Stomach (tissue), 8 donors: ENCODE measurements at regions not wholly inside any gene's neighbourhood (a gene's known extent, or its start where the extent isn't known, plus 50 kb on each side); places are given as distances from the start of the nearest gene placed in this dataset.
"Not testable (repeated sequence)": the region's sequence is repeated elsewhere in the genome, so short reads cannot be mapped to it uniquely, and the experiment has no call there.

Source experiments
- DNase-seq, 2 donors: peaks; one replicate each; pipeline versions ENCODE4 v3.0.0 to v3.0.0-alpha.2; 2013 to 2019
- H3K27ac ChIP-seq, 5 donors: fragments of 200-600 bp in 4 of 5; sonication (generic) in 4 of 5; one replicate each; pipeline ENCODE4 v1.5.1; 2013 to 2019; ENCODE audit warnings: mild to moderate bottlenecking in 1 of 5, moderate library complexity in 1 of 5
- H3K27me3 ChIP-seq, 3 donors: fragments of 200-600 bp; sonication (generic); one replicate each; pipeline ENCODE4 v1.5.1; 2017 to 2019; ENCODE audit warnings: mixed run types in 1 of 3
- H3K36me3 ChIP-seq, 4 donors: fragments of 200-600 bp; sonication (generic); 1 replicate in 3 of 4; 2 replicates in 1 of 4; pipeline ENCODE4 v1.5.1; 2016 to 2019
- H3K4me1 ChIP-seq, 4 donors: fragments of 200-600 bp; sonication (generic); one replicate each; pipeline ENCODE4 v1.5.1; 2016 to 2019
- H3K4me3 ChIP-seq, 4 donors: fragments of 200-600 bp; sonication (generic) in 3 of 4; one replicate each; pipeline ENCODE4 v1.5.1; 2016 to 2019; ENCODE audit warnings: mild to moderate bottlenecking in 1 of 4
- H3K9me3 ChIP-seq, 4 donors: fragments of 200-600 bp; sonication (generic); one replicate each; pipeline ENCODE4 v1.5.1; 2016 to 2019
- CTCF ChIP-seq, 7 experiments: fragments of 450-650 bp in 4 of 7; fragments of 200-600 bp in 3 of 7; sonication (generic) in 3 of 7; IDR thresholded peaks; one replicate each; pipeline ENCODE4 v1.5.1; 2016 to 2019; ENCODE audit warnings: antibody characterized with exemption in 7 of 7, control low read depth in 2 of 7, mild to moderate bottlenecking in 1 of 7
- EP300 ChIP-seq: sonication (generic); formaldehyde crosslinking; IDR thresholded peaks from one replicate; pipeline ENCODE4 v1.6.1; 2017; ENCODE audit warnings: antibody characterized with exemption
- POLR2A ChIP-seq, 4 donors: fragments of 450-650 bp; IDR thresholded peaks; one replicate each; pipeline ENCODE4 v1.6.1; 2016; ENCODE audit warnings: antibody characterized with exemption in 4 of 4, control low read depth in 2 of 4, mild to moderate bottlenecking in 1 of 4, moderate library complexity in 1 of 4
- POLR2AphosphoS5 ChIP-seq, 3 donors: sonication (generic); formaldehyde crosslinking; IDR thresholded peaks; one replicate each; pipeline ENCODE4 v1.6.1; 2016; ENCODE audit warnings: antibody characterized with exemption in 3 of 3
- whole genome bisulfite sequencing, 5 donors: extraction: QIAGEN DNeasy Blood & Tissue Kit in 3 of 5; methylation state at CpG; one replicate each; pipeline versions ENCODE4 v1.1.5 to v1.1.7; 2013 to 2018; 5-methylcytosine and 5-hydroxymethylcytosine counted together
- intact Hi-C: fragments of 100-400 bp; cut with DNase I; formaldehyde crosslinking; loops from one replicate; pipeline ENCODE4 v1.15.1; 2023; ENCODE audit warnings: low total_unique reads
- donor health status: healthy with polysubstance abuse.
- donor health status: Bipolar disorder and iron deficiency.
- donor health status: healthy.

GRCh38 chr13:64477146-64477545 is 2753.0 kb downstream of the PCDH9 start:
- intact Hi-C loops, result no loop called here
- H3K4me1 ChIP-seq, result no peaks in the 10 kb centered on the region
- H3K9me3 ChIP-seq, result peaks cover 0 to 12% (median 0%) of the 10 kb centered on the region in 4 donors
- H3K27me3 ChIP-seq, result no peaks in the 10 kb centered on the region
- no peak for DNase-seq
- no peak overlapping the region for H3K4me3 ChIP-seq
- TF ChIP-seq CTCF (IDR thresholded peaks at IDR 0.05) (no peak), POLR2A (IDR thresholded peaks at IDR 0.05) (no peak), EP300 (no peak), POLR2AphosphoS5 (IDR thresholded peaks at IDR 0.05) (no peak)
- no peak overlapping the region for H3K27ac ChIP-seq
- no peaks in the 10 kb centered on the region for H3K36me3 ChIP-seq

- H3K27me3 ChIP-seq, H3K27ac ChIP-seq, intact Hi-C loops, H3K36me3 ChIP-seq, H3K4me1 ChIP-seq, H3K4me3 ChIP-seq, DNase-seq: not testable (repeated sequence)
- H3K9me3 ChIP-seq, result peaks cover 0 to 12% (median 0%) of the 10 kb centered on the region in 4 donors
- 40 to 70% (median 51%) methylated on average over 2 of the region's 2 CpGs for WGBS, 5 donors
Measured at GRCh38 chr13:64476041-64476568, 2754.0 kb downstream of the PCDH9 start.

- TF ChIP-seq POLR2AphosphoS5 (IDR thresholded peaks at IDR 0.05), result no peak
- TF ChIP-seq EP300, result no peak
- TF ChIP-seq POLR2A (IDR thresholded peaks at IDR 0.05), result no peak
- TF ChIP-seq CTCF (IDR thresholded peaks at IDR 0.05), result no peak
- intact Hi-C loops, result no loop called here
- 43 to 54% (median 50%) methylated on average over 2 of the region's 2 CpGs for WGBS, 5 donors
- DNase-seq, result peak in 1 of 2 donors; percentile 38
- peaks cover 0 to 12% (median 0%) of the 10 kb centered on the region in 4 donors for H3K9me3 ChIP-seq
- H3K27ac ChIP-seq, result no peak overlapping the region
- H3K36me3 ChIP-seq, result no peaks in the 10 kb centered on the region
- H3K4me1 ChIP-seq, result no peaks in the 10 kb centered on the region
- H3K4me3 ChIP-seq, result no peak overlapping the region
- H3K27me3 ChIP-seq, result no peaks in the 10 kb centered on the region
Measured at GRCh38 chr13:64471916-64472315, 2758.2 kb downstream of the PCDH9 start.

- H3K27me3 ChIP-seq, result no peaks in the 10 kb centered on the region
- whole genome bisulfite sequencing, 5 donors, result 24 to 39% (median 30%) methylated on average over 1 of the region's 1 CpG
- TF ChIP-seq EP300 (no peak), POLR2A (IDR thresholded peaks at IDR 0.05) (no peak)
- H3K4me1 ChIP-seq, result no peaks in the 10 kb centered on the region
- H3K4me3 ChIP-seq, result no peak overlapping the region
- no peak overlapping the region for H3K27ac ChIP-seq
- intact Hi-C loops, result no loop called here
- H3K36me3 ChIP-seq, result no peaks in the 10 kb centered on the region
- no peak for DNase-seq
- peaks cover 0 to 6% (median 0%) of the 10 kb centered on the region in 4 donors for H3K9me3 ChIP-seq
Measured at GRCh38 chr13:64470751-64471150, 2759.4 kb downstream of the PCDH9 start.

GRCh38 chr13:64459778-64460177 is 2770.4 kb downstream of the PCDH9 start:
- intact Hi-C loops, result no loop called here
- TF ChIP-seq EP300 (no peak), POLR2A (IDR thresholded peaks at IDR 0.05) (no peak), CTCF (IDR thresholded peaks at IDR 0.05) (no peak), POLR2AphosphoS5 (IDR thresholded peaks at IDR 0.05) (no peak)
- H3K4me1 ChIP-seq, result no peaks in the 10 kb centered on the region
- 84 to 91% (median 87%) methylated on average over 3 of the region's 3 CpGs for WGBS, 5 donors
- no peak overlapping the region for H3K4me3 ChIP-seq
- H3K27ac ChIP-seq, result no peak overlapping the region
- no peaks in the 10 kb centered on the region for H3K27me3 ChIP-seq
- H3K9me3 ChIP-seq, result no peaks in the 10 kb centered on the region
- H3K36me3 ChIP-seq, result no peaks in the 10 kb centered on the region
- DNase-seq, result no peak
